A673 (cell line): ENCODE measurements at regions not wholly inside any gene's neighbourhood (a gene's known extent, or its start where the extent isn't known, plus 50 kb on each side); places are given as distances from the start of the nearest gene placed in this dataset.

Experiments
- BruUV-seq: library from RNA; stranded (reverse); fragments of 400-500 nt; replicated peaks from 2 replicates; lab custom pipeline; 2021; lab: Mats Ljungman, UMichigan
- CTCF ChIA-PET: fragments of 300-600 bp; sonication (Branson Sonifier 250); formaldehyde crosslinking; loops from one replicate; lab custom pipeline; 2022; ENCODE audit warnings: antibody characterized with exemption; lab: Charles Lee
- POLR2A ChIA-PET: fragments of 300-600 bp; sonication (Branson Sonifier 250); formaldehyde crosslinking; loops from one replicate; lab custom pipeline; 2022; ENCODE audit warnings: antibody characterized with exemption; ENCODE audit not compliant: low non-redundant PET; lab: Charles Lee
- DNase-seq: peaks from one replicate; pipeline ENCODE4 v3.0.0-alpha.2; 2015; ENCODE audit warnings: low spot score
- H3K27ac ChIP-seq: fragments of 200-600 bp; sonication (generic); 2 replicates; pipeline ENCODE4 v1.5.1; 2016; ENCODE audit warnings: mixed run types, low read depth, mild to moderate bottlenecking, mixed read lengths, antibody characterized with exemption, low read length; ENCODE audit not compliant: poor library complexity, severe bottlenecking
- H3K27me3 ChIP-seq: fragments of 200-600 bp; sonication (generic); replicated peaks from 2 replicates; pipeline ENCODE4 v1.6.1; 2017; ENCODE audit warnings: mixed run types, low read depth, mild to moderate bottlenecking, mixed read lengths, antibody characterized with exemption, low read length; ENCODE audit not compliant: insufficient read depth, poor library complexity
- H3K36me3 ChIP-seq: fragments of 200-600 bp; sonication (generic); 2 replicates; pipeline ENCODE4 v1.6.1; 2016; ENCODE audit warnings: mixed run types, mild to moderate bottlenecking, mixed read lengths, antibody characterized with exemption, low read length; ENCODE audit not compliant: insufficient read depth, poor library complexity, severe bottlenecking
- H3K4me1 ChIP-seq: fragments of 200-600 bp; sonication (generic); 2 replicates; pipeline ENCODE4 v1.6.1; 2017; ENCODE audit warnings: mixed run types, mild to moderate bottlenecking, mixed read lengths, antibody characterized with exemption, low read length; ENCODE audit not compliant: insufficient read depth, poor library complexity, severe bottlenecking
- H3K4me3 ChIP-seq: fragments of 200-600 bp; sonication (generic); 2 replicates; pipeline ENCODE4 v1.5.1; 2016; ENCODE audit warnings: low read depth, mixed run types, mild to moderate bottlenecking, mixed read lengths, low read length; ENCODE audit not compliant: poor library complexity, severe bottlenecking
- H3K9me3 ChIP-seq: fragments of 200-600 bp; sonication (generic); 2 replicates; pipeline ENCODE4 v1.6.1; 2016; ENCODE audit warnings: mixed run types, low read depth, mild to moderate bottlenecking, mixed read lengths, antibody characterized with exemption, low read length; ENCODE audit not compliant: poor library complexity, severe bottlenecking
- EZH2 ChIP-seq: fragments of 200-600 bp; sonication (generic); IDR thresholded peaks from 2 replicates; pipeline ENCODE4 v1.6.1; 2017; ENCODE audit warnings: borderline replicate concordance, low read depth, mild to moderate bottlenecking, mixed read lengths, antibody characterized with exemption, low read length; ENCODE audit not compliant: poor library complexity, severe bottlenecking
- intact Hi-C: fragments of 100-400 bp; cut with micrococcal nuclease; formaldehyde crosslinking; loops from one replicate; pipeline ENCODE4 v1.10.0; 2022; ENCODE audit not compliant: unreplicated experiment
- TF ChIP-seq, protein P1 (sequence below): fragments of 300-800, 200-600 bp; sonication (generic); conservative IDR thresholded peaks from 2 replicates; pipeline ENCODE4 v1.5.1; 2017; ENCODE audit warnings: low read depth, mild to moderate bottlenecking, antibody characterized with exemption, low read length, moderate library complexity, mixed read lengths

- Histone ChIP-seq H3K27ac (no peak overlapping the region), H3K27me3 (peaks cover 40% of the 10 kb centered on the region), H3K9me3 (no peaks in the 10 kb centered on the region), H3K36me3 (no peaks in the 10 kb centered on the region), H3K4me3 (no peak overlapping the region), H3K4me1 (no peaks in the 10 kb centered on the region)
- POLR2A ChIA-PET = interaction anchor here (0.6 kb wide), 1 partner anchor 1020 kb away, joined by 7 read pairs; no protein-coding TSS in a partner anchor
- intact Hi-C loops = no loop called here
- CTCF ChIA-PET = no interaction called here
- DNase-seq = no peak
- no peak for TF ChIP-seq EZH2
- TF ChIP-seq, protein P1, sequence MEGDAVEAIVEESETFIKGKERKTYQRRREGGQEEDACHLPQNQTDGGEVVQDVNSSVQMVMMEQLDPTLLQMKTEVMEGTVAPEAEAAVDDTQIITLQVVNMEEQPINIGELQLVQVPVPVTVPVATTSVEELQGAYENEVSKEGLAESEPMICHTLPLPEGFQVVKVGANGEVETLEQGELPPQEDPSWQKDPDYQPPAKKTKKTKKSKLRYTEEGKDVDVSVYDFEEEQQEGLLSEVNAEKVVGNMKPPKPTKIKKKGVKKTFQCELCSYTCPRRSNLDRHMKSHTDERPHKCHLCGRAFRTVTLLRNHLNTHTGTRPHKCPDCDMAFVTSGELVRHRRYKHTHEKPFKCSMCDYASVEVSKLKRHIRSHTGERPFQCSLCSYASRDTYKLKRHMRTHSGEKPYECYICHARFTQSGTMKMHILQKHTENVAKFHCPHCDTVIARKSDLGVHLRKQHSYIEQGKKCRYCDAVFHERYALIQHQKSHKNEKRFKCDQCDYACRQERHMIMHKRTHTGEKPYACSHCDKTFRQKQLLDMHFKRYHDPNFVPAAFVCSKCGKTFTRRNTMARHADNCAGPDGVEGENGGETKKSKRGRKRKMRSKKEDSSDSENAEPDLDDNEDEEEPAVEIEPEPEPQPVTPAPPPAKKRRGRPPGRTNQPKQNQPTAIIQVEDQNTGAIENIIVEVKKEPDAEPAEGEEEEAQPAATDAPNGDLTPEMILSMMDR = no peak
- no TSS peak for BruUV-seq
These were observed 103.0 kb downstream of the APOB start for GRCh38 chr2:20940856-20941255.

- Histone ChIP-seq H3K27ac (no peak overlapping the region), H3K36me3 (no peaks in the 10 kb centered on the region), H3K9me3 (no peaks in the 10 kb centered on the region), H3K4me1 (no peaks in the 10 kb centered on the region), H3K27me3 (peaks cover 37% of the 10 kb centered on the region), H3K4me3 (no peak overlapping the region)
- BruUV-seq = no TSS peak
- ChIA-PET CTCF (interaction anchor here (0.6 kb wide), 1 partner anchor 23 kb away, joined by 7 read pairs; no protein-coding TSS in a partner anchor), POLR2A (no interaction called here)
- intact Hi-C loops = no loop called here
- DNase-seq = no peak
- TF ChIP-seq, protein P1 = no peak
- no peak for TF ChIP-seq EZH2
These were observed 103.7 kb downstream of the APOB start for GRCh38 chr2:20939931-20940795.

DNA sequence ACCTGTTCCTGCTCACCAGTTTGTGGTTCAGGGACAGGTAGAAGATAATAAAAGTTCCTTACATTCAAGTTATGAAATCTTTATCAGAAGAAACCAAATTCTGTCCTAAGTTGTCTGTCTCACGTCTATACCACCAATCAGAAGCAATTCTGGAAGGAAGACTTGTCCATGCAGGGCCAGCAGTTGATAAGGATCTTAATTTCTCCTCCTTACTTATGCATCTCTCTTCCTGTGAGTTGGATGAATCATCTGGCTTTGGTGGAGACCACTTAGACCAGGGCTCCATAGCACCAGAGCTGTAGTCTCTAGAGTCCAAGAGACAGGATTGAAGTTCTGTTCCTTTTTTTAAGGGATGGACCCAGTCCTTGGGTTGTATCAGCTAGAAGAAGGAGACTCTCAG is 106.5 kb downstream of the APOB start:
- TF ChIP-seq EZH2 = no peak
- TF ChIP-seq, protein P1 = no peak
- Histone ChIP-seq H3K27me3 (peaks cover 44% of the 10 kb centered on the region), H3K27ac (no peak overlapping the region), H3K4me1 (no peaks in the 10 kb centered on the region), H3K36me3 (no peaks in the 10 kb centered on the region), H3K4me3 (no peak overlapping the region), H3K9me3 (no peaks in the 10 kb centered on the region)
- BruUV-seq = no TSS peak
- CTCF ChIA-PET = no interaction called here
- POLR2A ChIA-PET = no interaction called here
- intact Hi-C loops = no loop called here
- no peak for DNase-seq
